SIG-M5 treated with dmso at 0.1 percent for 504 hours (cell line): ENCODE measurements at regions not wholly inside any gene's neighbourhood (a gene's known extent, or its start where the extent isn't known, plus 50 kb on each side); places are given as distances from the start of the nearest gene placed in this dataset.
"Not testable (repeated sequence)": the region's sequence is repeated elsewhere in the genome, so short reads cannot be mapped to it uniquely, and the experiment has no call there.

Experiments used
- DNase-seq: peaks from one replicate; lab custom pipeline; 2025; ENCODE audit not compliant: unreplicated experiment; lab: John Stamatoyannopoulos, UW

DNA sequence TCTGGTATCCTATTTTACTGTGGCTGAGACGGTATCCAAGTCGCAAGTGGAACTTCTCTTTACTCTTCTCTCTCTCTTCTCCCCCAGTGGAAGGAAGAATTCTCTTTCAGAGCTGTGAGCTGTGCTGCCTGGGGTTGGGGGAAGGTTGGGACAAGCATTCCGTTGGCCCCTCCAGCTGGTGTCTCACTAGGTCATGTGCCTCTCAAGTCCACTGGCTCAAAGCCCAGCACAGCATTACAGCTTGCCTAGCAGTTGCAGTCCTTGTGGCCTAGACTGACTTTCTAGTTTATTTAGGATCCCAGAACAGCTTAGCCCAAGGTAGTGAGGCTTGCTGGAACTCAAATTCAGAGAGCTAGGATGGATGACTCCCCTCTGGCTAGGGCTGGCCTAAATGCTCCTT is 76.1 kb upstream of the SPATA16 start:
- no peak for DNase-seq

DNA sequence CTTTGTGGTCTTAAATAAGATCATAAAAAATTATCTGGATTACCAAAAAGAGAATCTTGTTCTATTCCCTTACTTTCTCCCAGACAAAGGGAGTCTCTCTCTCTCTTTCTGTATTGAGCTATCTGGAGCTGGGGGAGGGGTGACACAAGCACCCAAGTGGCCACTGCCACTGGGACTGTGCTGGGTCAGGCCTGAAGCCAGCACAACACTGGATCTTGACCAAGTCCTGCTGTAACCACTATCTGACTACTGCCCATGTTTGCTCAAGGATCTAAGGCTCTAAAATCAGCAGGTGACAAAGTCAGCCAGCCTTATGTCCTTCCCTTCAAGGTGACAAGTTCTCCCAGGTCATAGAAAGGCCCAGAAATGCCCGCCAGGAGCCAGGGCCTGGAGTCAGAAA is 75.0 kb upstream of the SPATA16 start:
- DNase-seq, result no peak

DNA sequence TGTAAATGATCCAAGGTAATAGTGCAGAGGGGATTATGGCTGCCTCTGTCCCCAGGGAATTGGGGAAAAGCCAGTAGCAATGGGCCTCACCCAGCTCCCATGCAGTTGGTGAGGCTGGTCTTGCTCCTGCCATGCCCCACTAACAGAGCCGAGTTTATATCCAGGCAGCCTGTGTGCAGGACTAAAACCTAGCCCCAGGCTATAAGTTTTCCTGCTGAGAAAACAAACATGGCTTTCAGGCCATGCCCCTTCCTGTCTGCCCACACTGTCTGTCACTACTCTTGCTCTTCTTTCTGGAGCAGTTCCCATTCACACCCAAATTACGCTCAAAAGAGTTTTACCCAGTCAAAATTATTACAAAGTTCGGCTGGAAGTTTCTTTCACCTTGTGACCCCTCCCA is 73.5 kb upstream of the SPATA16 start:
- no peak for DNase-seq

DNA sequence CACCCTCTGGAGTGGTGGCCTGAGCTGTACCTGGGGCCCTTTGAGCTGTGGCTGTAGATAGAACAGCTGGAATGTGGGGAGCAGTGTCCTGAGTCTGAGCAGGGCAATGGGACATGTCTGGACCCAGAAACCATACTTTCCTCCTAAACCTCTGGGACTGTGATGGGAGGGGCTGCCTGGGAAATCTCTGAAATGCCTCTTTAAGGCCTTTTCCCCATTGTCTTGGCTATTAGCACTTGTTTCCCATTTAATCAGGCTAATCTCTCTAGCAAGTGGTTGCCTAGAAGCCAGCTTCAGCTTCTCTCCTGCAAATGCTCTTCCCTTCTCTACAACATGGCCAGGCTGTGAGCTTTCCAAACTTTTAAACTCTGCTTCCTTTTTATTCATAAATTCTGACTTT is 58.5 kb upstream of the SPATA16 start:
- DNase-seq, result no peak

DNA sequence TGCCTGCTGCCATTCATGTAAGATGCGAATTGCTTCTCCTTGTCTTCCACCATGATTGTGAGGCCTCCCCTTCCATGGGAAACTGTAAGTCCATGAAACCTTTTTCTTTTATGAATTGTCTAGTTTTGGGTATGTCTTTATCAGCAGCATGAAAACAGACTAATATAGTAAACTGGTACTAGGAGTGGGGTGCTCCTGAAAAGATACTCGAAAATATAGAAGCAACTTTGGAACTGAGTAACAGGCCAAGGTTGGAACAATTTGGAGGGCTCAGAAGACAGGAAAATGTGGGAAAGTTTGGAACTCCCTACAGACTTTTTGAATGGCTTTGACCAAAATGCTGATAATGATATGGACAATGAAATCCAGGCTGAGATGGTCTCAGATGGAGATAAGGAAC is 53.8 kb upstream of the SPATA16 start:
- DNase-seq, result not testable (repeated sequence)

DNA sequence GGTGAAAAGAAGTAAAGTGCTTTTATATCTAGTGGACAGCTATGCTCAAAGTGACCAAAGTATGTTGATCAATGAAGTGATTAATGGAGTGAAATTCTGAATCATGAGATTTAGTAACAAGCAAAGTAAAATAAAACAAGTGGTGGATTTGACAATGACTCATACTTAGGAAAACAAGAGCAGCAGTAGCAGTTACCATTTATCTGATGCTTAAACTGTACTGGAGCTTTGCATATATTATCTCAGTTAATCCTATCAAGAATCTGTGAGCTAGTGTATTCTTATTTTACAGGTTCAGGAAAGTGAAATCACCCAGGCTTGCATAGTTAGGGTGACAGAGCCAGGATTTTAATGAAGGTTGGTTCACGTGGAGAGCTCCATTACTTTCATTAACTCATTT is 50.6 kb upstream of the SPATA16 start:
- no peak for DNase-seq
